ENCODE measurements at regions not wholly inside any gene's neighbourhood (a gene's known extent, or its start where the extent isn't known, plus 50 kb on each side); places are given as distances from the start of the nearest gene placed in this dataset.
"Not testable (repeated sequence)": the region's sequence is repeated elsewhere in the genome, so short reads cannot be mapped to it uniquely, and the experiment has no call there.

GRCh38 chr1:172838680-172839313 is 179.9 kb downstream of the FASLG start:
- H2AFZ ChIP-seq: no peak overlapping the region
- H4K20me1 ChIP-seq (ENCODE audit: insufficient read depth): no peaks in the 10 kb centered on the region
- TF ChIP-seq EZH2 (IDR thresholded peaks at IDR 0.05; ENCODE audit: low read depth) (no peak), CTCF (conservative IDR thresholded peaks at IDR 0.05) (no peak)
- H3K36me3 ChIP-seq (ENCODE audit: low read depth): no peaks in the 10 kb centered on the region
- no peak for DNase-seq
- CTCF ChIA-PET: no interaction called here
- H3K9me2 ChIP-seq (ENCODE audit: insufficient read depth): no peaks in the 10 kb centered on the region
- H3K27ac ChIP-seq: no peak overlapping the region
- no peaks in the 10 kb centered on the region for H3K79me2 ChIP-seq (ENCODE audit: low read depth)
- intact Hi-C loops (cut with micrococcal nuclease; ENCODE audit: unreplicated experiment): no loop called here
- no peaks in the 10 kb centered on the region for H3K27me3 ChIP-seq (ENCODE audit: insufficient read depth, low read depth)
- H3K4me2 ChIP-seq: no peak overlapping the region
- H3K4me3 ChIP-seq: no peak overlapping the region
- POLR2A ChIA-PET (ENCODE audit: unreplicated experiment): no interaction called here
- peaks cover 10% of the 10 kb centered on the region for H3K4me1 ChIP-seq (replicated peaks; ENCODE audit: insufficient read depth)
- no peaks in the 10 kb centered on the region; the same call in 1 of the 2 replicates for H3K9me3 ChIP-seq (ENCODE audit: insufficient read depth, low read depth)
- BruUV-seq (replicated peaks): no TSS peak
- no peaks in the 10 kb centered on the region; the same call in 1 of the 2 replicates for H3F3A ChIP-seq (ENCODE audit: insufficient read depth, low read depth)

- H3K4me2 ChIP-seq; H3K9me2 ChIP-seq (ENCODE audit: insufficient read depth); CTCF ChIA-PET; H3K4me3 ChIP-seq; H3K36me3 ChIP-seq (ENCODE audit: low read depth); intact Hi-C loops (cut with micrococcal nuclease; ENCODE audit: unreplicated experiment); H3K4me1 ChIP-seq (replicated peaks; ENCODE audit: insufficient read depth); POLR2A ChIA-PET (ENCODE audit: unreplicated experiment); BruUV-seq (replicated peaks); H3F3A ChIP-seq (ENCODE audit: insufficient read depth, low read depth); H4K20me1 ChIP-seq (ENCODE audit: insufficient read depth); H3K27me3 ChIP-seq (ENCODE audit: insufficient read depth, low read depth); H3K79me2 ChIP-seq (ENCODE audit: low read depth); DNase-seq; H3K27ac ChIP-seq; H3K9me3 ChIP-seq (ENCODE audit: insufficient read depth, low read depth); H2AFZ ChIP-seq: not testable (repeated sequence)
Measured at GRCh38 chr1:172839639-172840038, 180.7 kb downstream of the FASLG start.

- no TSS peak for BruUV-seq (replicated peaks)
- POLR2A ChIA-PET (ENCODE audit: unreplicated experiment): no interaction called here
- Histone ChIP-seq H3F3A (ENCODE audit: insufficient read depth, low read depth) (no peaks in the 10 kb centered on the region; the same call in 1 of the 2 replicates), H3K4me1 (replicated peaks; ENCODE audit: insufficient read depth) (peaks cover 6% of the 10 kb centered on the region), H3K27ac (no peak overlapping the region), H2AFZ (no peak overlapping the region), H3K9me3 (ENCODE audit: insufficient read depth, low read depth) (no peaks in the 10 kb centered on the region; the same call in 1 of the 2 replicates), H4K20me1 (ENCODE audit: insufficient read depth) (no peaks in the 10 kb centered on the region), H3K36me3 (ENCODE audit: low read depth) (no peaks in the 10 kb centered on the region), H3K27me3 (ENCODE audit: insufficient read depth, low read depth) (no peaks in the 10 kb centered on the region), H3K79me2 (ENCODE audit: low read depth) (no peaks in the 10 kb centered on the region), H3K4me2 (no peak overlapping the region), H3K4me3 (no peak overlapping the region), H3K9me2 (ENCODE audit: insufficient read depth) (no peaks in the 10 kb centered on the region)
- DNase-seq: no peak
- intact Hi-C loops (cut with micrococcal nuclease; ENCODE audit: unreplicated experiment): no loop called here
- TF ChIP-seq EZH2 (IDR thresholded peaks at IDR 0.05; ENCODE audit: low read depth): no peak
- TF ChIP-seq CTCF (conservative IDR thresholded peaks at IDR 0.05): no peak
- CTCF ChIA-PET: no interaction called here
Measured at GRCh38 chr1:172843444-172843843, 184.5 kb downstream of the FASLG start.

- Histone ChIP-seq H3K9me2 (ENCODE audit: insufficient read depth) (no peaks in the 10 kb centered on the region), H3K4me2 (no peak overlapping the region), H3F3A (ENCODE audit: insufficient read depth, low read depth) (no peaks in the 10 kb centered on the region), H2AFZ (no peak overlapping the region), H3K4me1 (replicated peaks; ENCODE audit: insufficient read depth) (no peaks in the 10 kb centered on the region), H3K36me3 (ENCODE audit: low read depth) (no peaks in the 10 kb centered on the region), H3K27me3 (ENCODE audit: insufficient read depth, low read depth) (no peaks in the 10 kb centered on the region), H4K20me1 (ENCODE audit: insufficient read depth) (no peaks in the 10 kb centered on the region), H3K9me3 (ENCODE audit: insufficient read depth, low read depth) (no peaks in the 10 kb centered on the region; the same call in 1 of the 2 replicates), H3K4me3 (no peak overlapping the region), H3K79me2 (ENCODE audit: low read depth) (no peaks in the 10 kb centered on the region), H3K27ac (no peak overlapping the region)
- no TSS peak for BruUV-seq (replicated peaks)
- CTCF ChIA-PET: no interaction called here
- no peak for TF ChIP-seq EZH2 (IDR thresholded peaks at IDR 0.05; ENCODE audit: low read depth)
- no peak for TF ChIP-seq CTCF (conservative IDR thresholded peaks at IDR 0.05)
- no peak for DNase-seq
- intact Hi-C loops (cut with micrococcal nuclease; ENCODE audit: unreplicated experiment): no loop called here
- POLR2A ChIA-PET (ENCODE audit: unreplicated experiment): interaction anchor here (0.7 kb wide), 1 partner anchor 734 kb away, joined by 4 read pairs; no protein-coding TSS in a partner anchor
Measured at GRCh38 chr1:172845371-172845770, 186.5 kb downstream of the FASLG start.
